Mesenchymal stem cell (in vitro differentiated cells and primary cell): ENCODE measurements at regions not wholly inside any gene's neighbourhood (a gene's known extent, or its start where the extent isn't known, plus 50 kb on each side); places are given as distances from the start of the nearest gene placed in this dataset.

Experiments
- DNase-seq: peaks from one replicate; pipeline ENCODE4 v3.0.0-alpha.2; 2013
- H2AFZ ChIP-seq: one replicate; pipeline ENCODE4 v1.6.1; 2013; ENCODE audit warnings: low read depth, mild to moderate bottlenecking, control low read depth, inconsistent platforms, low read length, moderate library complexity
- H2AK5ac ChIP-seq: 2 replicates; pipeline ENCODE4 v1.6.1; 2013; ENCODE audit warnings: low read length, moderate library complexity, mild to moderate bottlenecking, inconsistent platforms; ENCODE audit not compliant: severe bottlenecking
- H2BK120ac ChIP-seq: one replicate; pipeline ENCODE4 v1.6.1; 2013; ENCODE audit warnings: low read depth, mild to moderate bottlenecking, inconsistent platforms, low read length, moderate library complexity
- H2BK12ac ChIP-seq, 2 experiments: one replicate each; pipeline ENCODE4 v1.6.1; 2013; ENCODE audit warnings: inconsistent platforms in 2 of 2, low read length in 2 of 2, mild to moderate bottlenecking in 2 of 2, moderate library complexity in 2 of 2, control low read depth in 1 of 2
- H2BK15ac ChIP-seq: one replicate; pipeline ENCODE4 v1.6.1; 2013; ENCODE audit warnings: mild to moderate bottlenecking, low read depth, inconsistent platforms; ENCODE audit not compliant: poor library complexity, severe bottlenecking
- H2BK5ac ChIP-seq: 2 replicates; pipeline ENCODE4 v1.6.1; 2013; ENCODE audit warnings: low read depth, mild to moderate bottlenecking, low read length, control low read depth, inconsistent platforms; ENCODE audit not compliant: poor library complexity, severe bottlenecking
- H3K14ac ChIP-seq, 2 experiments: one replicate each; pipeline ENCODE4 v1.6.1; 2013; ENCODE audit warnings: inconsistent platforms in 2 of 2, low read length in 2 of 2, control low read depth in 1 of 2, mild to moderate bottlenecking in 1 of 2, moderate library complexity in 1 of 2
- H3K18ac ChIP-seq, 2 experiments: one replicate each; pipeline ENCODE4 v1.6.1; 2013; ENCODE audit warnings: inconsistent platforms in 2 of 2, low read length in 2 of 2, control low read depth in 1 of 2, low read depth in 1 of 2, mild to moderate bottlenecking in 1 of 2
- H3K23ac ChIP-seq, 2 experiments: one replicate each; pipeline ENCODE4 v1.6.1; 2013; ENCODE audit warnings: inconsistent platforms in 2 of 2, low read length in 2 of 2, mild to moderate bottlenecking in 2 of 2, moderate library complexity in 2 of 2, control low read depth in 1 of 2
- H3K27ac ChIP-seq: 2 replicates; pipeline ENCODE4 v1.5.1; 2013; ENCODE audit warnings: mild to moderate bottlenecking, moderate library complexity, low read length, control low read depth, inconsistent platforms; ENCODE audit not compliant: poor library complexity, severe bottlenecking
- H3K27me3 ChIP-seq, 2 experiments: 2 replicates each; pipeline versions ENCODE4 v1.6.1 to v1.7.0; 2013; ENCODE audit warnings: low read length in 2 of 2, mild to moderate bottlenecking in 2 of 2, moderate library complexity in 2 of 2, control low read depth in 1 of 2, inconsistent platforms in 1 of 2; ENCODE audit not compliant: control insufficient read depth in 1 of 2, insufficient read depth in 1 of 2
- H3K36me3 ChIP-seq, 2 experiments: 2 replicates each; pipeline versions ENCODE4 v1.6.1 to v1.7.0; 2013; ENCODE audit warnings: low read length in 2 of 2, control low read depth in 1 of 2, inconsistent platforms in 1 of 2, low read depth in 1 of 2, mild to moderate bottlenecking in 1 of 2; ENCODE audit not compliant: insufficient read depth in 2 of 2, control insufficient read depth in 1 of 2
- H3K4ac ChIP-seq, 2 experiments: one replicate each; pipeline ENCODE4 v1.6.1; 2013; ENCODE audit warnings: inconsistent platforms in 2 of 2, low read length in 2 of 2, mild to moderate bottlenecking in 2 of 2, moderate library complexity in 2 of 2, control low read depth in 1 of 2, low read depth in 1 of 2
- H3K4me1 ChIP-seq: 2 replicates; pipeline ENCODE4 v1.6.1; 2013; ENCODE audit warnings: low read depth, low read length, control low read depth; ENCODE audit not compliant: control insufficient read depth, insufficient read depth
- H3K4me2 ChIP-seq: 2 replicates; pipeline ENCODE4 v1.6.1; 2013; ENCODE audit warnings: low read length, mild to moderate bottlenecking, inconsistent platforms; ENCODE audit not compliant: poor library complexity, severe bottlenecking
- H3K4me3 ChIP-seq, 2 experiments: 2 replicates each; pipeline versions ENCODE4 v1.5.1 to v1.7.0; 2013; ENCODE audit warnings: low read length in 2 of 2, mild to moderate bottlenecking in 2 of 2, control low read depth in 1 of 2, low read depth in 1 of 2; ENCODE audit not compliant: insufficient read depth in 1 of 2
- H3K79me1 ChIP-seq: replicated peaks from 2 replicates; pipeline ENCODE4 v1.6.1; 2013; ENCODE audit warnings: mild to moderate bottlenecking, control low read depth, low read length, inconsistent platforms; ENCODE audit not compliant: poor library complexity, severe bottlenecking
- H3K9ac ChIP-seq: 2 replicates; pipeline ENCODE4 v1.7.0; 2013; ENCODE audit warnings: mild to moderate bottlenecking, low read length, moderate library complexity
- H3K9me3 ChIP-seq: 2 replicates; pipeline ENCODE4 v1.7.0; 2013; ENCODE audit warnings: mild to moderate bottlenecking, low read length; ENCODE audit not compliant: control insufficient read depth
- H4K8ac ChIP-seq: one replicate; pipeline ENCODE4 v1.6.1; 2013; ENCODE audit warnings: inconsistent platforms, mild to moderate bottlenecking, low read length, moderate library complexity
- H4K91ac ChIP-seq: one replicate; pipeline ENCODE4 v1.6.1; 2013; ENCODE audit warnings: mild to moderate bottlenecking, low read length, inconsistent platforms
- WGBS: methylation state at CpG from one replicate; pipeline ENCODE4 v1.1.7; 2013; ENCODE audit warnings: mixed read lengths; 5-methylcytosine and 5-hydroxymethylcytosine counted together

- Histone ChIP-seq H3K14ac (no peak overlapping the region), H3K27ac (no peak overlapping the region), H3K4me3 (no peak overlapping the region), H3K4me1 (no peaks in the 10 kb centered on the region), H3K23ac (no peak overlapping the region), H3K9ac (no peak overlapping the region), H3K4me2 (no peak overlapping the region), H3K9me3 (no peaks in the 10 kb centered on the region), H2AK5ac (no peak overlapping the region), H2BK120ac (no peak overlapping the region), H4K8ac (no peak overlapping the region), H3K4ac (no peak overlapping the region), H2AFZ (no peak overlapping the region), H3K18ac (no peak overlapping the region), H2BK15ac (no peak overlapping the region), H4K91ac (no peak overlapping the region), H3K36me3 (no peaks in the 10 kb centered on the region), H3K79me1 (no peaks in the 10 kb centered on the region), H3K27me3 (no peaks in the 10 kb centered on the region), H2BK12ac (no peak overlapping the region), H2BK5ac (no peak overlapping the region)
- no peak for DNase-seq
- WGBS = 96% methylated on average over 2 of the region's 2 CpGs
Observed at GRCh38 chr20:52869276-52869675, 102.9 kb upstream of the TSHZ2 start.

GRCh38 chr20:52867305-52867704 is 104.9 kb upstream of the TSHZ2 start:
- WGBS = 80% methylated on average over 4 of the region's 4 CpGs
- H2BK120ac ChIP-seq = no peak overlapping the region
- DNase-seq = no peak
- no peaks in the 10 kb centered on the region for H3K79me1 ChIP-seq
- H3K27me3 ChIP-seq = no peaks in the 10 kb centered on the region
- H3K27ac ChIP-seq = no peak overlapping the region
- no peak overlapping the region for H2BK12ac ChIP-seq
- H4K8ac ChIP-seq = no peak overlapping the region
- H3K9me3 ChIP-seq = no peaks in the 10 kb centered on the region
- H4K91ac ChIP-seq = no peak overlapping the region
- no peak overlapping the region for H3K23ac ChIP-seq
- no peak overlapping the region for H3K18ac ChIP-seq
- H2BK5ac ChIP-seq = no peak overlapping the region
- no peaks in the 10 kb centered on the region for H3K36me3 ChIP-seq
- no peak overlapping the region for H2AFZ ChIP-seq
- no peak overlapping the region for H3K9ac ChIP-seq
- no peak overlapping the region for H3K4me3 ChIP-seq
- H3K4me1 ChIP-seq = no peaks in the 10 kb centered on the region
- no peak overlapping the region for H3K4ac ChIP-seq
- no peak overlapping the region for H3K4me2 ChIP-seq
- no peak overlapping the region for H2AK5ac ChIP-seq
- no peak overlapping the region for H2BK15ac ChIP-seq
- H3K14ac ChIP-seq = no peak overlapping the region

- Histone ChIP-seq H4K91ac (no peak overlapping the region), H3K27me3 (no peaks in the 10 kb centered on the region), H3K14ac (no peak overlapping the region), H2AK5ac (no peak overlapping the region), H3K18ac (peak overlapping the region in 1 of 2 experiments; percentile 43), H2BK15ac (no peak overlapping the region), H3K9ac (no peak overlapping the region), H4K8ac (no peak overlapping the region), H2BK5ac (no peak overlapping the region), H3K4me3 (no peak overlapping the region), H3K23ac (no peak overlapping the region), H2BK120ac (no peak overlapping the region), H3K4me1 (no peaks in the 10 kb centered on the region), H2BK12ac (no peak overlapping the region), H2AFZ (no peak overlapping the region), H3K27ac (no peak overlapping the region), H3K9me3 (no peaks in the 10 kb centered on the region), H3K4me2 (no peak overlapping the region), H3K36me3 (no peaks in the 10 kb centered on the region), H3K4ac (no peak overlapping the region), H3K79me1 (no peaks in the 10 kb centered on the region)
- WGBS = 88% methylated on average over 5 of the region's 6 CpGs
- DNase-seq = no peak
Observed at GRCh38 chr20:52864916-52865605, 107.1 kb upstream of the TSHZ2 start.

- H2BK12ac ChIP-seq = no peak overlapping the region
- H3K9me3 ChIP-seq = no peaks in the 10 kb centered on the region
- no peak overlapping the region for H3K27ac ChIP-seq
- H3K4me2 ChIP-seq = no peak overlapping the region
- peak overlapping the region; percentile 81 for H3K9ac ChIP-seq
- peak overlapping the region in 1 of 2 experiments; percentile 45 for H3K4me3 ChIP-seq
- no peaks in the 10 kb centered on the region for H3K79me1 ChIP-seq
- WGBS = 70% methylated on average over 7 of the region's 8 CpGs
- H2AK5ac ChIP-seq = no peak overlapping the region
- peak overlapping the region in 1 of 2 experiments; percentile 49 for H3K4ac ChIP-seq
- no peaks in the 10 kb centered on the region for H3K4me1 ChIP-seq
- no peak overlapping the region for H2BK120ac ChIP-seq
- no peaks in the 10 kb centered on the region for H3K36me3 ChIP-seq
- H2AFZ ChIP-seq = no peak overlapping the region
- no peaks in the 10 kb centered on the region for H3K27me3 ChIP-seq
- H3K23ac ChIP-seq = peak overlapping the region in 1 of 2 experiments; percentile 59
- peak; percentile 54 for DNase-seq
- peak overlapping the region in 1 of 2 experiments; percentile 18 for H3K14ac ChIP-seq
- H2BK15ac ChIP-seq = peak overlapping the region; percentile 46
- H4K91ac ChIP-seq = no peak overlapping the region
- no peak overlapping the region for H4K8ac ChIP-seq
- H2BK5ac ChIP-seq = no peak overlapping the region
- peak overlapping the region in 1 of 2 experiments; percentile 73 for H3K18ac ChIP-seq
Observed at GRCh38 chr20:52859156-52859876, 112.8 kb upstream of the TSHZ2 start.
